Left ventricle myocardium inferior (tissue), 1 donor: ENCODE measurements at regions not wholly inside any gene's neighbourhood (a gene's known extent, or its start where the extent isn't known, plus 50 kb on each side); places are given as distances from the start of the nearest gene placed in this dataset.

Experiments used
- DNase-seq: peaks from one replicate; pipeline ENCODE4 v3.0.0-alpha.2; 2020
- H3K27ac ChIP-seq: fragments of 200-600 bp; replicated peaks from 2 replicates; pipeline ENCODE4 v1.8.0; 2021
- H3K27me3 ChIP-seq: fragments of 200-600 bp; 2 replicates; pipeline ENCODE4 v1.8.0; 2021; ENCODE audit warnings: low read depth
- H3K36me3 ChIP-seq: fragments of 200-600 bp; 2 replicates; pipeline ENCODE4 v1.8.0; 2021
- H3K4me1 ChIP-seq: fragments of 200-600 bp; 2 replicates; pipeline ENCODE4 v1.8.0; 2021
- H3K4me3 ChIP-seq: fragments of 200-600 bp; 2 replicates; pipeline ENCODE4 v1.8.0; 2021; ENCODE audit warnings: mild to moderate bottlenecking, moderate library complexity
- H3K9me3 ChIP-seq: fragments of 200-600 bp; replicated peaks from 2 replicates; pipeline ENCODE4 v1.8.0; 2021
- CTCF ChIP-seq: fragments of 200-600 bp; IDR thresholded peaks from 2 replicates; pipeline ENCODE4 v1.8.0; 2021; ENCODE audit warnings: antibody characterized with exemption, mild to moderate bottlenecking, borderline replicate concordance
- intact Hi-C: fragments of 100-400 bp; cut with micrococcal nuclease; formaldehyde crosslinking; loops from one replicate; pipeline ENCODE4 v1.11.0; 2022
- donor health status: DM: no; HTN: yes; CAD: no; lungs with severe emphysema.

- H3K27ac ChIP-seq, result peak overlapping the region; percentile 62
- no peak for TF ChIP-seq CTCF
- intact Hi-C loops, result no loop called here
- H3K9me3 ChIP-seq, result peaks cover 5% of the 10 kb centered on the region
- no peaks in the 10 kb centered on the region for H3K27me3 ChIP-seq
- H3K36me3 ChIP-seq, result no peaks in the 10 kb centered on the region
- DNase-seq, result no peak
- no peak overlapping the region for H3K4me3 ChIP-seq
- H3K4me1 ChIP-seq, result peaks cover 37% of the 10 kb centered on the region
These were observed 208.9 kb downstream of the ZNF608 start for GRCh38 chr5:124537522-124537921.

- Histone ChIP-seq H3K27ac (peak overlapping the region; percentile 62), H3K27me3 (no peaks in the 10 kb centered on the region), H3K9me3 (peaks cover 5% of the 10 kb centered on the region), H3K4me3 (no peak overlapping the region), H3K4me1 (peaks cover 37% of the 10 kb centered on the region), H3K36me3 (no peaks in the 10 kb centered on the region)
- no peak for DNase-seq
- intact Hi-C loops, result no loop called here
- no peak for TF ChIP-seq CTCF
These were observed 209.3 kb downstream of the ZNF608 start for GRCh38 chr5:124537107-124537506.

GRCh38 chr5:124536333-124536732, 210.1 kb downstream of the ZNF608 start:
- DNase-seq, result no peak
- intact Hi-C loops, result no loop called here
- peaks cover 37% of the 10 kb centered on the region for H3K4me1 ChIP-seq
- no peak overlapping the region for H3K4me3 ChIP-seq
- peak overlapping the region; percentile 62 for H3K27ac ChIP-seq
- no peaks in the 10 kb centered on the region for H3K36me3 ChIP-seq
- TF ChIP-seq CTCF, result no peak
- no peaks in the 10 kb centered on the region for H3K27me3 ChIP-seq
- peaks cover 5% of the 10 kb centered on the region for H3K9me3 ChIP-seq

GRCh38 chr5:124530916-124531315, 215.5 kb downstream of the ZNF608 start:
- intact Hi-C loops, result no loop called here
- no peaks in the 10 kb centered on the region for H3K36me3 ChIP-seq
- TF ChIP-seq CTCF, result no peak
- no peak overlapping the region for H3K27ac ChIP-seq
- no peaks in the 10 kb centered on the region for H3K27me3 ChIP-seq
- H3K4me1 ChIP-seq, result peaks cover 7% of the 10 kb centered on the region
- no peak for DNase-seq
- no peak overlapping the region for H3K4me3 ChIP-seq
- peaks cover 5% of the 10 kb centered on the region for H3K9me3 ChIP-seq

GRCh38 chr5:124528838-124529237, 217.6 kb downstream of the ZNF608 start:
- peaks cover 4% of the 10 kb centered on the region for H3K9me3 ChIP-seq
- intact Hi-C loops, result no loop called here

More at GRCh38 chr5:124528838-124529237, 217.6 kb downstream of the ZNF608 start:
- H3K4me3 ChIP-seq, result no peak overlapping the region
- no peak for DNase-seq
- H3K27ac ChIP-seq, result no peak overlapping the region
- no peaks in the 10 kb centered on the region for H3K36me3 ChIP-seq
- peaks cover 6% of the 10 kb centered on the region for H3K4me1 ChIP-seq
- no peak for TF ChIP-seq CTCF
- no peaks in the 10 kb centered on the region for H3K27me3 ChIP-seq
